ENCODE measurements at regions not wholly inside any gene's neighbourhood (a gene's known extent, or its start where the extent isn't known, plus 50 kb on each side); places are given as distances from the start of the nearest gene placed in this dataset.

DNA sequence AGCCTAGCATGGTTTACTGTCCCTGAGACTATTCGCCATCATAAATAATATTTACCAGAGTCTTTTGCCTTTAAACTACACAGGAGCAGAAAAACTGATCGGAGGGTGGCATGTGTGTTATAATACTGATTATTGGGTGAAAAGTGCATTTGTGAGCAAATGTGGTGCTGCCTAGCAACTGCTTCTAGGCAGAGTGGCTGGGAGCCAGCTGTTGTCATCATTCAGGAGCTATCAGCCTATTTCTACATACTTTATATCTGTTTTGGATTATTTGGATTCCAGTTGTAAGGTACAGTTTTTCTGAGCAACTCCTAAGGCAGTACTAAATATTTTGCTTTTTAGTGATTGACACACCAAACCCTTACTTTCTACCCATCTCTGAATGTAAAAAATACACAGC is 75.0 kb upstream of the MSTN start:
- in situ Hi-C loops (cut with HindIII; ENCODE audit: low pct_ligation_motif_present, low sequenced_read_pairs): no loop called here
- Histone ChIP-seq H3K27ac (no peak overlapping the region), H3K27me3 (replicated peaks) (no peaks in the 10 kb centered on the region), H3K4me3 (ENCODE audit: low read depth, low read length) (no peak overlapping the region), H3K36me3 (replicated peaks) (no peaks in the 10 kb centered on the region)
- peak; percentile 22 for DNase-seq
- TF ChIP-seq, protein P1, sequence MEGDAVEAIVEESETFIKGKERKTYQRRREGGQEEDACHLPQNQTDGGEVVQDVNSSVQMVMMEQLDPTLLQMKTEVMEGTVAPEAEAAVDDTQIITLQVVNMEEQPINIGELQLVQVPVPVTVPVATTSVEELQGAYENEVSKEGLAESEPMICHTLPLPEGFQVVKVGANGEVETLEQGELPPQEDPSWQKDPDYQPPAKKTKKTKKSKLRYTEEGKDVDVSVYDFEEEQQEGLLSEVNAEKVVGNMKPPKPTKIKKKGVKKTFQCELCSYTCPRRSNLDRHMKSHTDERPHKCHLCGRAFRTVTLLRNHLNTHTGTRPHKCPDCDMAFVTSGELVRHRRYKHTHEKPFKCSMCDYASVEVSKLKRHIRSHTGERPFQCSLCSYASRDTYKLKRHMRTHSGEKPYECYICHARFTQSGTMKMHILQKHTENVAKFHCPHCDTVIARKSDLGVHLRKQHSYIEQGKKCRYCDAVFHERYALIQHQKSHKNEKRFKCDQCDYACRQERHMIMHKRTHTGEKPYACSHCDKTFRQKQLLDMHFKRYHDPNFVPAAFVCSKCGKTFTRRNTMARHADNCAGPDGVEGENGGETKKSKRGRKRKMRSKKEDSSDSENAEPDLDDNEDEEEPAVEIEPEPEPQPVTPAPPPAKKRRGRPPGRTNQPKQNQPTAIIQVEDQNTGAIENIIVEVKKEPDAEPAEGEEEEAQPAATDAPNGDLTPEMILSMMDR (IDR thresholded peaks at IDR 0.05; ENCODE audit: low read depth, low read length, missing control alignments): no peak

DNA sequence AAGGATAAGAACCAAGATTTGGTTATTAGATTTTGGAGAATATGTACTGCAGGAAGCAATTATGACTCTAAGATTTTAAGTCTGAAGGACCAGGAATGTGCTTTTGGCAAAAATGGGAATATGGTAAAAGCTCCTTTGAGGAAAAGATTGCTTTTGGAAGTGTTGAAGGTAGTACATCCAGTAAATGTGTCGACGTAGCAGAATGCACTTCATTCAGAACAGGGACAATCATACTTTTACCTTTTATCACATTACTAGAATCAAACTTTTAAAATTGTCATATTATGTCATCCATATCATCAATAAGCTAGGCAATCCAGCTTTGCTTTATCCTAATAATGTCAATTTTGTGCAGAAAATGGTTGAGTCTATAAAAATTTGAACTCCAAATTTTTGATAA is 74.3 kb upstream of the MSTN start:
- Histone ChIP-seq H3K4me3 (ENCODE audit: low read depth, low read length) (no peak overlapping the region), H3K27ac (no peak overlapping the region), H3K36me3 (replicated peaks) (no peaks in the 10 kb centered on the region), H3K27me3 (replicated peaks) (no peaks in the 10 kb centered on the region)
- TF ChIP-seq, protein P1 (IDR thresholded peaks at IDR 0.05; ENCODE audit: low read depth, low read length, missing control alignments): no peak
- in situ Hi-C loops (cut with HindIII; ENCODE audit: low pct_ligation_motif_present, low sequenced_read_pairs): no loop called here
- no peak for DNase-seq

DNA sequence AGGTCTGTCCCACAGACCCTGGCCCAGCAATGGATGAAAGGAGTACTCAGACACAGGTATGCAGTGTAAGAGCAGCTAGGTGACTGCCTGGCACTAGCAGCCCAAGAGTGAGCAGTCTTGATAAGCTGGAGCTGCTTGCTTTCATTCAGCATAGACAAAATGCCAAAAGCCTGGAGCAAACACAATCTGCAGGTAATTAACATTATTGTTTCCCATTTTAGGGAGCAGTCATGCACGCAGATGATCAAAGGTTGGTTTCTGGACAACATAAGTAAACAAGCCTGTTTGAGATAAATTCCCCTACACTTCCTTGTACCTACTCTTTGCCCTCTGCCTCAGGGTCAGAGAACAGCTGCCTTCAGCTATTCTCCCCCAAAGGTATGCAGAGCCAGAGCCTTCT is 73.7 kb upstream of the MSTN start:
- in situ Hi-C loops (cut with HindIII; ENCODE audit: low pct_ligation_motif_present, low sequenced_read_pairs): no loop called here
- Histone ChIP-seq H3K36me3 (replicated peaks) (no peaks in the 10 kb centered on the region), H3K27ac (no peak overlapping the region), H3K27me3 (replicated peaks) (no peaks in the 10 kb centered on the region), H3K4me3 (ENCODE audit: low read depth, low read length) (no peak overlapping the region)
- TF ChIP-seq, protein P1 (IDR thresholded peaks at IDR 0.05; ENCODE audit: low read depth, low read length, missing control alignments): no peak
- DNase-seq: no peak

DNA sequence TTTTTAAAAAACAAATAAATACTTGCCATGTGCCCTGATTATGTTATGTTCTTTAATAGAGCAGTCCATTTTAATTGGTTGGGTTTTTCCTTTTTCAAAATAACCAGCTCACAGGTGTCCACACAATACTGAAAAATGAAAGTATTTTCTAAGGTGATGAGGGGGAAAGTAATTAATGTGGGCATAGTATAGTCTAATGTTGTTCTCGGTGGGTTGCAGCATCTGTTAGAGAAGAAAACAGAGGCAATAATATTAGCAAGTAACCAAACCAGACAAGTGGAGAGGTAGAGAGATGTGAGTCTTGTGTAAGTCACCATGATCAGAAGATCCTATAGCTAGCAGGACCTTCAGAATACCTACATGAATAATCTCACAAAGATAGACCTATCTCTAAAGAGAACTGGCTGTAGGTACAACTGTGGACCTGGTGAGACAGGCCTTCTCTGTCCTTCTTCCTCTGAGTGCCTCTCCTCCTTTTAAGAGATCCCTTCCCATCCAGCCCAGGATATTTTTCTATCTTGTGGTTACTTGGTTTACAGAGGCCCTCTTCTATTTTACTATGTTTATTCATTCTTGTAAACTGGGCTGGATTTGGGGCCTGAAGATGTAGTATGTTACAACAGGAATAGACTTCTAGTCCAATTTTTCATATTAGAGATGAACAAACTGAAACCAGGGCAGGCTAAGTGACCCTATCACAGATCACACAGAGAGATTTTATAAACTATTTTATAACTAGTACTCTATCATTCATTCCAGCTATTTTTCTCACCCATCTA is 67.1 kb upstream of the MSTN start:
- TF ChIP-seq, protein P1 (IDR thresholded peaks at IDR 0.05; ENCODE audit: low read depth, low read length, missing control alignments): no peak
- DNase-seq: no peak

DNA sequence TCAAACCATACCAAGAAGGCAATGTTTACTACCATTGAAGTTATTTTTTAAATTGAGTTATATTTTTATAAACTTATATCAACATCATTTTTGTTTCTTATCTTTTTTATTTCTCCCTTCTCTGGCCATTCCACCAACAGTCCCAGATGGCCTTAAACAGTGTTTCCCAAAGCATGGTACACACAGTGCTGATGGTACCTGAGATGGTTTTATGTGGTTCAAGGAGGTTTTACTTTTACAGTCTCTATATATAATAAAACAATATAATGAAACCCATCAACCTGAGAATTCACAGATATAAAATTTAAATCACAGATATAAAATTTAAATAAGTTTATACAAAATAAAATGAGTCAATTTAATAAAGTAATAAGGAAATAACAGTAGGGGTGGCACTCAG is 65.1 kb upstream of the MSTN start:
- TF ChIP-seq, protein P1 (IDR thresholded peaks at IDR 0.05; ENCODE audit: low read depth, low read length, missing control alignments): no peak
- Histone ChIP-seq H3K27me3 (replicated peaks) (no peaks in the 10 kb centered on the region), H3K36me3 (replicated peaks) (no peaks in the 10 kb centered on the region), H3K4me3 (ENCODE audit: low read depth, low read length) (no peak overlapping the region), H3K27ac (no peak overlapping the region)
- in situ Hi-C loops (cut with HindIII; ENCODE audit: low pct_ligation_motif_present, low sequenced_read_pairs): no loop called here
- DNase-seq: no peak

More for the DNA sequence above, 67.1 kb upstream of the MSTN start:
- no peaks in the 10 kb centered on the region for H3K27me3 ChIP-seq (replicated peaks)
- no peak overlapping the region for H3K27ac ChIP-seq
- H3K4me3 ChIP-seq (ENCODE audit: low read depth, low read length): no peak overlapping the region
- in situ Hi-C loops (cut with HindIII; ENCODE audit: low pct_ligation_motif_present, low sequenced_read_pairs): no loop called here
- no peaks in the 10 kb centered on the region for H3K36me3 ChIP-seq (replicated peaks)

DNA sequence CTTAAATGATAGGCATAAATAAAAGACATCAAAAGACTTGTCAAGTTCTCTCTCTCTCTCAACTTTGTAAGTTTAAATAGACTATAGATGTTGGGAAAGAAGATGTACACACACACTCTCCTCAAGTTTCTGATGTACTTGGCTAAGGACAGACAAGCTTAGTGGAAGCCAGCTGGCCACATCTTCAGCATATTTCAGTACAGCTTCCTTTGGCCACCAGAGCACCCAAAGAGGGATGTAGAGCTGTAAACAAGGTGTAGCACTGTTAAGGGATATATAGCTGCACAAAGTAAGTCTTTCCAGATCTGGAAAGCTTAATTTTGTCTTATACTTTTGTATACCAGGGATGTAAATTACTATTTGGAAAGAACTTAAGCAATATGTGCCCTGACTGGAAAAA is 64.3 kb upstream of the MSTN start:
- TF ChIP-seq, protein P1 (IDR thresholded peaks at IDR 0.05; ENCODE audit: low read depth, low read length, missing control alignments): no peak
- DNase-seq: no peak
- in situ Hi-C loops (cut with HindIII; ENCODE audit: low pct_ligation_motif_present, low sequenced_read_pairs): no loop called here

More for the DNA sequence above, 64.3 kb upstream of the MSTN start:
- Histone ChIP-seq H3K4me3 (ENCODE audit: low read depth, low read length) (no peak overlapping the region), H3K27me3 (replicated peaks) (no peaks in the 10 kb centered on the region), H3K36me3 (replicated peaks) (no peaks in the 10 kb centered on the region), H3K27ac (no peak overlapping the region)
